ENCODE measurements at regions not wholly inside any gene's neighbourhood (a gene's known extent, or its start where the extent isn't known, plus 50 kb on each side); places are given as distances from the start of the nearest gene placed in this dataset.

DNA sequence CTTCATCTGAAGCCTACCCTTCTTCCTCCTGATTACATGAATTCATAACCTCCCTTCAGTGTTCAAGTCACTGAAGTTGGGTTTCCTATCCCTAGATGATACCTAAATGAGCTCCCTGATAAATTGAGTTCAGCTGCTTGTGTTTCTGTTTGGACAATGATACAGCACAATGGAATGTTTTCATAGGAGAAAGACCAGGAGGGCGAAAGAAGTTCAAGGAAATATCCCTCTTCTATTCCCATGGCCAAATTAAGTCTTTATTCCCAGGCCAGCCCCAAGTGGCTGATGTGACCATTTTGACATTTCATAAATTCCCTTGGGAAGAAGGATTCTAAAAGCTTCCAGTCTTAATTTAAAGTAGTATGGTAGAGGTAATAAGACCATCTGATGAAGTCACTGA is 555.8 kb upstream of the CLINT1 start:
- no peak for TF ChIP-seq POLR2A (IDR thresholded peaks at IDR 0.05)
- TF ChIP-seq, protein P1, sequence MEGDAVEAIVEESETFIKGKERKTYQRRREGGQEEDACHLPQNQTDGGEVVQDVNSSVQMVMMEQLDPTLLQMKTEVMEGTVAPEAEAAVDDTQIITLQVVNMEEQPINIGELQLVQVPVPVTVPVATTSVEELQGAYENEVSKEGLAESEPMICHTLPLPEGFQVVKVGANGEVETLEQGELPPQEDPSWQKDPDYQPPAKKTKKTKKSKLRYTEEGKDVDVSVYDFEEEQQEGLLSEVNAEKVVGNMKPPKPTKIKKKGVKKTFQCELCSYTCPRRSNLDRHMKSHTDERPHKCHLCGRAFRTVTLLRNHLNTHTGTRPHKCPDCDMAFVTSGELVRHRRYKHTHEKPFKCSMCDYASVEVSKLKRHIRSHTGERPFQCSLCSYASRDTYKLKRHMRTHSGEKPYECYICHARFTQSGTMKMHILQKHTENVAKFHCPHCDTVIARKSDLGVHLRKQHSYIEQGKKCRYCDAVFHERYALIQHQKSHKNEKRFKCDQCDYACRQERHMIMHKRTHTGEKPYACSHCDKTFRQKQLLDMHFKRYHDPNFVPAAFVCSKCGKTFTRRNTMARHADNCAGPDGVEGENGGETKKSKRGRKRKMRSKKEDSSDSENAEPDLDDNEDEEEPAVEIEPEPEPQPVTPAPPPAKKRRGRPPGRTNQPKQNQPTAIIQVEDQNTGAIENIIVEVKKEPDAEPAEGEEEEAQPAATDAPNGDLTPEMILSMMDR (IDR thresholded peaks at IDR 0.05): no peak
- no peak overlapping the region for H3K27ac ChIP-seq
- H3K27me3 ChIP-seq: no peaks in the 10 kb centered on the region
- peak; percentile 53 for ATAC-seq
- no peaks in the 10 kb centered on the region for H3K4me1 ChIP-seq
- intact Hi-C loops (cut with DNase I): no loop called here
- 5 to 16% methylated on average over 1 of the region's 1 CpG for WGBS, 2 donors
- H3K36me3 ChIP-seq (replicated peaks in 1 of 2; ENCODE audit: insufficient read depth in 1 of 2, low read depth in 2 of 2): no peaks in the 10 kb centered on the region
- no peak for DNase-seq
- no peaks in the 10 kb centered on the region for H3K9me3 ChIP-seq
- H3K4me3 ChIP-seq: no peak overlapping the region

DNA sequence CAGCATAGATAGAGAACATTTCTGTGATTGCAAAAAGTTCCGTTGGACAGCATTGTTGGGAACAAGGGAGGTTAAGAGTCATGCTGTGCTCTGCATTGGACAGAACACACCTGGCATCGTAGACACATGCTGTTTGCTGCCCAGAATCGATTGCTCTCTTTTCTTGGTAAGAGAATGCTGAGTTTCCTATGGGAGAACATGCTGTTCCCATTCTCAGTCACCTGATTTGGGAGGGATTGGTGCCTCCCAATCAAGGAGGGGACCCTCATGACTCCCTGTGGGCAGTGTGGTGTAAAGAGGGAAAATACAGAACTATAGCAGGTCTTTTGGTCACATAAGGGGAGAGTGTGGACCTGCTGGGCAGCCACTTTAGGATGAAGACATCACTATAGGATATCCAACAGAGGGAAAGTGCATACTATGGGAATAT is 555.4 kb upstream of the CLINT1 start:
- peak in 1 of 4 donors; percentile 5 for DNase-seq
- H3K4me3 ChIP-seq: no peak overlapping the region
- 55 to 60% methylated on average over 3 of the region's 3 CpGs for WGBS, 2 donors
- ATAC-seq: no peak
- no peak for TF ChIP-seq POLR2A (IDR thresholded peaks at IDR 0.05)
- no peaks in the 10 kb centered on the region for H3K9me3 ChIP-seq
- no peaks in the 10 kb centered on the region for H3K27me3 ChIP-seq
- H3K4me1 ChIP-seq: no peaks in the 10 kb centered on the region
- H3K36me3 ChIP-seq (replicated peaks in 1 of 2; ENCODE audit: insufficient read depth in 1 of 2, low read depth in 2 of 2): no peaks in the 10 kb centered on the region
- no peak overlapping the region for H3K27ac ChIP-seq
- intact Hi-C loops (cut with DNase I): no loop called here

DNA sequence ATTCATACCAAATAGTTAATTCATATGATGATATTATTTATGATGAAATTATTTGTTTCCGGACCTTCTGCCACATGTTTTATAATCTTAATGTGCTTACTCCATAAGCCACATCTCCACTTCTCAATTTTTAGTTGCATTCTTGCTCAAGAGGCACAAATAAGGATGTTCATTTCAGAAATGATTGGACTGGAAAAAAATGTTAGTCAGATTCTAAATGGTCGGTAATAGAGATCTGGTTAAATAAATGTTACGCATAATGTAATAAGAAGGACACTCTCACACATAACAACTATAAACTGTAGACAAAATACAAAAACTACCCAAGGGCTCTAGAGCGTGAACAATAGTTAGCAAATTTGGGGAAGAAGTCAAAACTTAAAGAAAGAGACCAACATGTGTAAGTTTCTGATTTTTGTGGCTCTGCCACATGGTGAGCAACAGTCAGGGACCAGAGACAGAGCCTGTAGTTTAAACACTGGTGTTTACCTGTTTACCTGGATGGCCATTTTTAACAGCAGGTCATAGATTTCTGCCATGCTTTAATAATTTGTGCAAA is 554.3 kb upstream of the CLINT1 start:
- intact Hi-C loops (cut with DNase I): no loop called here
- no peak for TF ChIP-seq POLR2A (IDR thresholded peaks at IDR 0.05)
- TF ChIP-seq, protein P1 (IDR thresholded peaks at IDR 0.05): no peak
- H3K27ac ChIP-seq: no peak overlapping the region
- H3K36me3 ChIP-seq (replicated peaks in 1 of 2; ENCODE audit: insufficient read depth in 1 of 2, low read depth in 2 of 2): no peaks in the 10 kb centered on the region
- no peaks in the 10 kb centered on the region for H3K9me3 ChIP-seq
- H3K27me3 ChIP-seq: no peaks in the 10 kb centered on the region
- WGBS, 2 donors: 83 to 89% methylated on average over 4 of the region's 4 CpGs
- H3K4me3 ChIP-seq: no peak overlapping the region
- ATAC-seq (no peak), DNase-seq (no peak)
- no peaks in the 10 kb centered on the region for H3K4me1 ChIP-seq

- ATAC-seq: no peak
- H3K4me3 ChIP-seq: no peak overlapping the region
- no peaks in the 10 kb centered on the region for H3K9me3 ChIP-seq
- intact Hi-C loops (cut with DNase I): no loop called here
- H3K27ac ChIP-seq: no peak overlapping the region
- no peaks in the 10 kb centered on the region for H3K4me1 ChIP-seq
- DNase-seq: no peak
- TF ChIP-seq, protein P1 (IDR thresholded peaks at IDR 0.05): no peak
- TF ChIP-seq POLR2A (IDR thresholded peaks at IDR 0.05): no peak
- H3K36me3 ChIP-seq (replicated peaks in 1 of 2; ENCODE audit: insufficient read depth in 1 of 2, low read depth in 2 of 2): no peaks in the 10 kb centered on the region
- H3K27me3 ChIP-seq: no peaks in the 10 kb centered on the region
Measured at GRCh38 chr5:158410976-158411375, 552.0 kb upstream of the CLINT1 start.

GRCh38 chr5:158409507-158409906 is 550.6 kb upstream of the CLINT1 start:
- no peak for ATAC-seq
- H3K36me3 ChIP-seq (replicated peaks in 1 of 2; ENCODE audit: insufficient read depth in 1 of 2, low read depth in 2 of 2): no peaks in the 10 kb centered on the region
- TF ChIP-seq POLR2A (IDR thresholded peaks at IDR 0.05): no peak
- TF ChIP-seq, protein P1 (IDR thresholded peaks at IDR 0.05): no peak

More at GRCh38 chr5:158409507-158409906, 550.6 kb upstream of the CLINT1 start:
- Histone ChIP-seq H3K4me3 (no peak overlapping the region), H3K27me3 (no peaks in the 10 kb centered on the region), H3K27ac (no peak overlapping the region), H3K9me3 (no peaks in the 10 kb centered on the region), H3K4me1 (no peaks in the 10 kb centered on the region)
- intact Hi-C loops (cut with DNase I): no loop called here
- DNase-seq: no peak
